SHP77 (cell line): ENCODE measurements at regions not wholly inside any gene's neighbourhood (a gene's known extent, or its start where the extent isn't known, plus 50 kb on each side); places are given as distances from the start of the nearest gene placed in this dataset.
"Not testable (repeated sequence)": the region's sequence is repeated elsewhere in the genome, so short reads cannot be mapped to it uniquely, and the experiment has no call there.

Experiments used
- DNase-seq, 2 experiments: peaks; one replicate each; lab custom pipeline; 2025; lab: John Stamatoyannopoulos, UW

DNA sequence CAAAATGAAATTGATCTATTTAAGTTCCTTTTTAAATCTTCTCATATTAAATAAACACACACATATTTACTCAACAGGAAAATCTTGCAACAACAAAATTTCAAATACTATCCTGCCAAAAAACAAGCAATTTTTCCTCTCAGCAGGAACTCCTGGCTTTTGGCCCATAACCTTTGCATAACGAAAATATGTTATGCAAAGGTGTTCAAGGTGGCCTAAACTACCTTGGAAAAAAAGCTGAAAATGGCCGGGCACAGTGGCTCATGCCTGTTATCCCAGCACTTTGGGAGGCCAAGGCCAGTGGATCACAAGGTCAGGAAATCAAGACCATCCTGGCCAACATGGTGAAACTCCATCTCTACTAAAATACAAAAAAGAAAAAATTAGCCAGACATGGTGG lies 424.3 kb upstream of the ZNF337 start:
- not testable (repeated sequence) for DNase-seq

DNA sequence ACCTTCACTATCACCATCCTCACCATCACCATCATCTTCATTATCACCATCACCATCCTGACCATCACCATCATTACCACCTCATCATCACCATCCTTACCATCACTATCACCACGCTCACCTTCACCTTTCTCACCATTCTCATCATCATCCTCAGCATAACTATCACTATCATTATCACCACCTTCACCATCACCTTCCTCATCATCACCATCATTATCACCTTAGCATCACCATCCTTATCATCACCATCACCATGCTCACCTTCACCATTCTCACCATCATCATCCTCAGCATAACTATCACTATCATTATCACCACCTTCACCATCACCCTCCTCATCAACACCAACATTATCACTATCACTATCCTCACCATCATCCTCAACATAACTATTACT lies 397.8 kb upstream of the ZNF337 start:
- not testable (repeated sequence) for DNase-seq

DNA sequence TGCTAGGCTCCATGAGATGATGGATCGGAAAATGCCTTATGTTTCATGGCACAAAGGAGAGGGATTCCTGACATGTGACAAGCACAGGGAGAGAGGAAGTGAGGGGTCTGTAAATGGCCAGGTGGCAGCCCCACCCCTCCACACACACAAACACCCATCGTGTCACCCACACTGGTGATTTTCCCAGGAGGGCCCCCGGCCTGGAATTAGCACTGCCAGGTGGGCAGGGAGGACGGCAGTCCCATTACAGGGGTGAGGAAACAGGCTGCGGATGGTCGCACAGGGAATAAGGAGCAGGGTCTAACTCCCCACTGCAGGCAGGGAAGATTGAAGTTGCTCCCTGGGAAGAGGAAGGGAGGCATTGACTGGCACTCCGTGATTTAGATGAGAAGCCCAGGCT lies 395.3 kb upstream of the ZNF337 start:
- not testable (repeated sequence) for DNase-seq

DNA sequence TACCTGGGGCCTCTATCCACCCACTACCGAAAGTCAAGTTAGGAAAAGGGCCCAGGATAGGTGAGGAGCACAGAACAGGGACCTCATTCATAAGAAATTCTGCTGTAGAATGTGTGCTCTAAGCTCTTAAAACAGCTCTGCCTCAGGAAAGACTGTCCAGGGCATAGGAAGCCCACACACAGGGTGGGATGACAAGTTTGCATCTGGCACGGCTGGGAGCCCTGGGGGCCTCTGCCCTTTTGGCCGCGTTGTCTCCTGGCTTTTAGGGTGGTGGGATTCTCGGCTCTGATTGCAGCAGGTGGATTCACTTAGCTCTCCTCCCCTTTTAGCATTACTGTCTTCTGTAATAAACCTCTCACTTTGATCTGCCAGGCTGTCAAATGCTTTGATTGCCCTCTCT lies 389.5 kb upstream of the ZNF337 start:
- DNase-seq, result not testable (repeated sequence)

DNA sequence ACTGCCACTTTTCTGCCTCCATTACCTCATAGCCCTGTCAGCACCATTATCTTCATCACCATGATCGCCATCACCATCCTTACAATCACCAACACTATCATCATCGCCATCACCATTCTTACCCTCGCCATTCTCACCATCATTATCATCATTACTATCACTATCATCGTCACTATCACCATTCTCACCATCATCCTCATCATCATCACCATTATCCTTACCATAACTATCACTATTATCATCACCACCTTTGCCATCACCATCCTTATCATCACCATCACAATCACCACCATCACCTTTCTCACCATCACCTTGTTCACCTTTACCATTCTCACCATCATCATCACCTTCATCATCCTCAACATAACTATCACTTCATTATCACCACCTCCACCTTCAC lies 377.3 kb upstream of the ZNF337 start:
- DNase-seq, result not testable (repeated sequence)

DNA sequence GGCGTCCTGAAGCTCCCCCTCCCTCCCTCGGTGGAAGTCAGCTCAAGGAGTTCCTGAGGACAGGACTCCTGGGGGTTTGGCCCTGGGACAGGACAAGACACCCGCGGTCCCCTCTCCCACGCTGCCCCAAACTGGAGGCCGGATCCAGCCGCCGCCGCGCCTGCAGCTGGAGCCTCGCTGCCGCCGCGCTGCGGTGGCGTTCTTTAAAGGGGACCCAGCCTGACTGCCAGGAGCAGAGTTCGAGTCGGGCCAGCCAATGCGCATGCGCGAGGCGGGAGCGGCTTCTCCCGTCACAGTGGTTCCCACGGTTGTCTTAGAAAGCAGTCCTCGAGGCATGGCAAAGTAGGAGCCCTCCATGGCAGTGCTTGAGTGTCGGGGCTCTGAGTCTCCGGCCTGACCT lies 362.7 kb upstream of the ZNF337 start:
- DNase-seq, result not testable (repeated sequence)

DNA sequence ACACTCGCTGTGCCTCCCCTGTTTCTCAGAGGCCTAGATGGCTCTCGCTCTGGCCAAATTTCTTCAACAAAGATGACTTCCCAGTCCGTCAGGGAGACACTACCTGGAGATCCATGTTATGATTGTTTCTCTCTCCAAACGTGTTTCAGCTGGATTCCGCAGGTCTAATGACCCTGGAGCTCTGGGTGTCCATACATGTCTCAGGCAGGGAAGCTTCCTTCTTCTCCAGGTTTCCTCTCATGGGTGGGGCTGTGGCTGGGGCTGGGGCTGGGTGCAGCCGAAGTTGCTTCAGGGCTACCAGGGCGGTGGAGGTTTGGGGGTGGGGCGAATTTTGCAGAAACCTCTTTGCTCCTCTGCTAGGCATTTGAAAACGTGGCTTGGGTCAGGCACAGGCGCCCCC lies 361.8 kb upstream of the ZNF337 start:
- DNase-seq, result not testable (repeated sequence)

DNA sequence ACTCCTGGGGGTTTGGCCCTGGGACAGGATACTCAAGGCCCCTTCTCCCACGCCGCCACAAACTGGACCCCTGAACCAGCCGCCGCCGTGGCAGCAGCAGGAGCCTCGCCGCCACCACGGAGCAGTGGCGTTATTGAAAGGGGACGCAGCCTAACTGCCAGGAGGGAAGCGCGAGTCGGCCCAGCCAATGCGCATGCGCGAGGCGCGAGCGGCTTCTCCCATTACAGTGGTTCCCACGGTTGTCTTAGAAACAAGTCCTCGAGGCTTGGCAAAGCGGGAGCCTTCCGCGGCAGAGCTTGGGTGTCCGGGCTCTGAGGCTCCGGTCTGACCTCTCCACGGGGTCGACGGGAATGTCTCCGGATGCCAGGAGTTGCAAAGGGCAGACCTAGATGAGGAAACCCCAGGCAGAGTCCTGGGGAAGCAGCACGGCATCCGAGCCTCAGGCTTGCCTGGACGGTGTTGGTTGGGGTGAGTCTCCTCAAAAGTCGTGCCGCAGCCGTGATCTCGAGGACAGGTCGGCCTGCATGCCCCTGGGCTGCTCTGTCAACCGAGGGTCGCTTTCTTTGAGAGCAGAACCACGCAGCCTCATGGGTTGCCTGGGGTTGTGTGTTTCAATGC lies 360.6 kb upstream of the ZNF337 start:
- not testable (repeated sequence) for DNase-seq

DNA sequence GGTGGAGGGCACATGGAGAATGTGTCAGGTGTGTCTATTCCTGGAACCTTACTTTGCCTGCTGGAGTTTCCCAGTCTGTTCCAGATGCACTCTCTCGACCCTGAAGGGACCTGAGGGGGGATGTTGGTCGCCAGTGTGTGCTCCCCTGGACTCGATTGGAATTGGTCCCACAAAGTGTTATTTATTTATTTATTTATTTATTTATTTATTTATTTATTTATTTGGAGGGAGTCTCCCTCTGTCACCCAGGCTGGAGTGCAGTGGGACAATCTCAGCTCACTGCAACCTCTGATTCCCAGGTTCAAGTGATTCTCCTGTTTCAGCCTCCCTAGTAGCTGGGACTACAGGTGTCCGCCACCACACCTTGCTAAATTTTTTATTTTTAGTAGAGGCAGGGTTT lies 329.1 kb upstream of the ZNF337 start:
- DNase-seq, result not testable (repeated sequence)

DNA sequence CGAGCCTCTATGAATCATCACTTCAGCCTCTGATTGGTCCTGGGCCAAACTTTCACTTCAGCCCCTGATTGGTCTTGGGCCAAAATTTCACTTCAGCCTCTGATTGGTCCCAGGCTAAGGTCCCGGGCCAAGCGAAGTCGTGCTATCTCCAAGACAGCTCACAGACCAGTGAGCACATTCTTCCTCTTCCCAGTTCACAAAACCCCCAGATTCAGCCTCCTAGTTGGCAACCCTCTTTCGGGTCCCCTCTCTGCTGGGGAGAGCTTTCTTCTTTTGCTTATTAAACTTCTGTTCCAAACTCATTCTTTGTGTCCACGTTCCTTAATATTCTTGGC lies 314.3 kb upstream of the ZNF337 start:
- DNase-seq, result not testable (repeated sequence)

DNA sequence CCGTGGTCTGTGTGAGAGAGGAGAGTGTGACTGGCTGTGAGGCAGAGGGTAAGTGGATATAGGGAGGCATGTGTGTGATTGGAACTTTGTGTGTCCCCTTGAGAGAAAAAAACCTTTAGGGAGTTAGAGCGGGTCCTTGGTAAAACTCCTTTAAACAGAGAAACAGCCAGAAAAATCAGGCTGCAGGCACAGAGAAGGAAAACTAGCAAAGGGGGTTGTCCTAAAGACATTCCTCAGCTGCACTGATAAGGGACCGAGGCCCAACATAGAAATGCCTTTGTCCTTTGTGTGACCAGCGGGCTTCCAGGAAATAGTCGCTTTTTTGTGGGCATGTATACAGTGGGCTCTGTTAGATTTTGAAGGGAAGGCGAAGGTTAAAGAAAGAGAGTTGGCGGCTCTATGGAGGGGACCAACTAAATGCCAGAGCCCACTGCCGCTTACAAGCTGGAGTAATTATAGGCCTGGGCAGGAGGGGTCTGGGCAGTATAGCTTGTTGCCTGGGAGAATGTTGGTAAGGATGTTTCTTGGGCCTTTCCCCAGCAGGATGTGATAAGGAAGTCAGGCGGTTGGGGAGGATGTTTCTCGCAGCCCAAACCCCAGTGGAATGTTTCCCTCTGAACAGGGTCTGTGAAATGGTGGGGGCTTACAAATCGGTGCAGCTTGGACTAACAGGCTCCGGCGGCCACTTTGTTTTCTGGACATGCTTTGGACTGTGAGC lies 313.7 kb upstream of the ZNF337 start:
- not testable (repeated sequence) for DNase-seq

DNA sequence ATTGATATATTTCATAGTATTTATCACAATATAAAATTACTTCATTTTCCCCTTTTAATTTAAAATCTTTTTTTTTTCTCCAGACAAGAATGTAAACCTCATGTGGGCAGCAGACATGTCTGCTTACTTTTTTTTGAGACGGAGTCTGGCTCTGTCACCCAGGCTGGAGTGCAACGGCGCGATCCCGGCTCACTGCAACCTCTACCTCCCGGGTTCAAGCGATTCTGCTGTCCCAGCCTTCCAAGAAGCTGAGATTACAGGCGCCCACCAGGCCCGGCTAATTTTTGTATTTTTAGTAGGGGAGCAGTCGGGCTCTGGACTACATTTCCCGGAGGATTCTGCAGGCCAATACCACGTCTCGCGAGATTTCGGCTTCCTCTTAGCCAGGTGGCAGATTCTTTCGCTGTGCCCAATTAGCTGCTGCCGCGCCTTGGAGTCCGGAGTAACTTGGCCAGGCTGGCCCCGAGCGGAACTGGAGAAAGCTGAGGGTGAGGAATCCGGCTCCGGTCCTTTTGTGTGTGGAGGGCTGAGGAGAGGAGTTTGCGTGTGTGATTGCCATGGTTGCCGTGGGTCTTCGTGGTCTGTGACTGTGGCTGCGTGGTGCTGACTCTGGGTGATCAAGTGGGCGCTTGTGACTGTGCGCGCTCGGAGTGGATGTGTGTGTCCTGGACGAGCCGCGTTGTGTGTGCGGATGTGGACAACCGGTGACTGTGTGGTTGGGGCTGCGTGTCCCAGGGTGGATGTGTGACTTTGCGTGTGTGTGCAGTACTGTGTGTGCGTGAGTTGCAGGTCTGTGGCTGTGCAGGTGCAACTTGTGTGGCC lies 313.0 kb upstream of the ZNF337 start:
- not testable (repeated sequence) for DNase-seq

DNA sequence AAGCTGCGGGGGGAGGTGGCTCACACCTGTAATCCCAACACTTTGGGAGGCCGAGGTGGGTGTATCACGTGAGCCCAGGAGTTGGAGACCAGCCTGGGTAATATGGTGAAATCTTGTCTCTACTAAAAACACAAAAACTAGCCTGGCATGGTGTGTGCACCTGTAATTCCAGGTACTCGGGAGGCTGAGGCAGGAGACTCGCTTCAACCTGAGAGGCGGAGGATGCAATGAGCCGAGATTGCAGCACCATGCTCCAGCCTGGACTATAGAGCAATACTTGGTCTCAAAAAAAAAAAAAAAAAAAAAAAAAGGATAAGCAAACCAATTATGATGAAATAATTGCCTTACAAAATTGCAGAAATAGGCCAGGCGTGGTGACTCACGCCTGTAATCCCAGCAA lies 311.4 kb upstream of the ZNF337 start:
- DNase-seq, result not testable (repeated sequence)

DNA sequence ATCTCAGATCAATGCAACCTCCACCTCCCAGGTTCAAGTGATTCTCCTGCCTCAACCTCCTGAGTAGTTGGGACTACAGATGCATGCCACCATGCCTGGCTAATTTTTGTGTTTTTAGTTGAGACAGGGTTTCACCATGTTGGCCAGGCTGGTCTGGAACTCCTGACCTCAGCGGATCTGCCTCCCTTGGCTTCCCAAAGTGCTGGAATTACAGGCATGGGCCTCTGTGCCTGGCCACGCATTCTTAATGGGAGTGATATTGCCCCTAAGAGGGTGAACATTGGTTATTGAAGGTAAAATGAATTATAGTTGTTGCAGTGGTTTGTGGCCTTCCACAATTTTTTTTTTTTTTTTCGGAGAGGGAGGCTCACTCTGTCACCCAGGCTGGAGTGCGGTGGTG lies 309.5 kb upstream of the ZNF337 start:
- DNase-seq, result not testable (repeated sequence)

DNA sequence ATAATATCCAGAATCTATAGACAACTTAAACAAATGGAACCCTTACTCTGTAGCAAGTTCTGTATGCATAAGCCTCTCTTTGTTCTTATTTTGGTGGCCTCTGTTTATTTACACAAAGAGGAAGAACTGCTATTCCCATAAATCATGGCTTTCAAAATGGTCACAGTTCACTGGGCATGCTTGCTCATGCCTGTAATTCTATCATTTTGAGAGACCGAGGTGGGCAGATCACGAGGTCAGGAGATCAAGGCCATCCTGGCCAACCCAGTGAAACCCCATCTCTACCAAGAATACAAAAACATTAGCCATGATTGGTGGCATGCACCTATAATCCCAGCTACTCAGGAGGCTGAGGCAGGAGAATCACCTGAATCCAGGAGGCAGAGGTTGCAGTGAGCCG lies 307.3 kb upstream of the ZNF337 start:
- DNase-seq, result not testable (repeated sequence)

DNA sequence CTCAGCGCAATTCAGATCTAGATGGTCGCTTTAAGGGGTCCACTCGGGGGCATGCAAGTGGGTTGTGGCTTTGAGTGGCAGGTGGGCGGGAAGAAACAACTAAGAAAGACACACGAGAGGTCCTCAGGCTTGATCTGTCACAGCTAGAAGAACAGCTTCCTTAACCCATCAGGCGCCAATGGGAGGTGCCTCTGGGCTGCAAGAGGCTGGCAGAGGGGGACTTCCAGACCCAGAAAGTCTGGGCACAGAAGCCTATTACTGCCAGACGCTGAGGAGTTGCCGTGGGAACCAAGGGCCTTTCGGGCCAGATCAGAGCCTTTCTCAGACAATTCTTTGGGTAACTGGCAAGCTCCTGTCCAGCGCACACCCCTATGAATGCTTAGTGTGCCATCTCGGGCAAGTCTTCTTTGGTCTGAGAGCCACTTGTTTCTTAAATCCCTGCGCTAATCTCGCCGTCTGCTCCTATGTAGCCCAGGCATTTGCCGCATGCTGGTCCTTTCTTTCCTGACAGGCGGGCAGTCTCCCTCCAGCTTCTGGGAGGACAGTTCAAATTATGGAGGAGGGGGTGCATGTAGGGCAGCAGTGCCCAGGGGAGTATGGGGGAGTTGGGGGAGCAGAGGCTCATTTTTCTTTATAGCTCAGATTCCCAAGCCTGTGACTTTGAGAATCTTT lies 300.9 kb upstream of the ZNF337 start:
- DNase-seq, result not testable (repeated sequence)

DNA sequence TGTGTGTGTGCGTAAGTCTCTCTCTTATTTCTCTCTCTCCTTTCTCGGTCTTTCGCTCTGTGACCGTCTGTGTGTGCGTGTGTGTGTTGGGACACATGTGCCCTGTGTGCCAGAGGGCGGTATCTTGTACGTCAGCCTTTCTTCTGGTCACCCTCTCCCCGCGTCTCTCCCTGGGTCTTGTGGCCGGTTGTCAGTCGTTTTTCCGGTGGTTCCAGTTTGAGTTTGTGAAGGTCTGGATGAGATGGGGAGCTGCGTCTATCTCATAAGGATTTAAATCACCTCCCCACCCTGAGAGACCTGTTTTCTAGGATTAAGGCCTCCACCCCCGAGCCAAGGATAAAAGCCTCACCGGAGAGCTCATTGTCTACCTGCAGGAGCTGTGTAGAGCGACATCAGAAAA lies 295.5 kb upstream of the ZNF337 start:
- DNase-seq, result no peak

DNA sequence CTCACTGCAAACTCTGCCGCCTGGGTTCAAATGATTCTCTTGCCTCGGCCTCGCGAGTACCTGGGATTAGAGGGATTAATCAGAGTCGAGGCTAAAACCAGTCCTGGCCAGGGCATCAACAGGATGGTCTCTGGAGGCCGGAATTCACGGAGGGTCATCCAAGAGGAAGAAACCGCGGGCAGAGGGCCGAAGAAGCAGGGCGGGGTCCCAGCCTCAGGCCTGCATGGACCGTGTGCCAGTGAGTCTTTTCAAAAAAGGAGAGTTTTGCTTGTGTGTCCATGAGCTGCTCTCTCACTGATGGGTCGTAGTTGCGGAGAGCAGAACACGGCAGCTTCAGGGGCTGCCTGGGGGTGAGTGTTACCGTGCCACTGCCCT lies 295.1 kb upstream of the ZNF337 start:
- no peak for DNase-seq

DNA sequence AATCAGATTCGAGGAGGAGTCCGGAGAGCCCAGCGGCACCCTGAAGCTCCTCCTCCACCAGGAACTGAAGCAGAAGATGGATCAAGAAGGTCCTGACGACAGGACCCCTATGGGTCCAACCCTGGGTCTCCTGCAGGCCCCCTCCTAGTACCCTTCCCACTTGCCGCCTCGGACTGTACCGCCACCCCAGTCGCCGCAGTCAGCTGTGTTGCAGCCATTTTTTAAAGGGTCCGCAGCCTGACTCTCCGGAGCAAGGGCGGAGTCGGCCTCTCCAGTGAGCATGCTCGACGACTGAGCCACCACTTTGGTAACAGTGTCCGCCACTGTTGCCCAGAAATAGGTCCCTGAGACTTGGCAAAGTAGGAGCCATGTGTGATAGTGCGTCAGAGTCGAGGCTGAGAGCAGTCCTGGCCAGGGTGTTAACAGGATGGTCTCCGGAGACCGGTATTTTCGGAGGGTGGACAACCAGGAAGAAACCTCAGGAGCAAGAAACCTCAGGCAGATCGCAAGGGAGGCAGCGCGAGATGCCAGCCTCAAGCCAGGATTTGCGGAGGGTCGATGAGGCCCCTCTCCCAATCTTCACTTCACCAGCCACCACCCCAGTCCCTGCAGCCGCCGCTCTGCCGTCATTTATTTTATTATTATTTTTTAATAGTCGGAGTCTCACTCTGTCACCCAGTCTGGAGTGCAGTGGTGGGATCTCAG lies 294.6 kb upstream of the ZNF337 start:
- DNase-seq, result no peak

DNA sequence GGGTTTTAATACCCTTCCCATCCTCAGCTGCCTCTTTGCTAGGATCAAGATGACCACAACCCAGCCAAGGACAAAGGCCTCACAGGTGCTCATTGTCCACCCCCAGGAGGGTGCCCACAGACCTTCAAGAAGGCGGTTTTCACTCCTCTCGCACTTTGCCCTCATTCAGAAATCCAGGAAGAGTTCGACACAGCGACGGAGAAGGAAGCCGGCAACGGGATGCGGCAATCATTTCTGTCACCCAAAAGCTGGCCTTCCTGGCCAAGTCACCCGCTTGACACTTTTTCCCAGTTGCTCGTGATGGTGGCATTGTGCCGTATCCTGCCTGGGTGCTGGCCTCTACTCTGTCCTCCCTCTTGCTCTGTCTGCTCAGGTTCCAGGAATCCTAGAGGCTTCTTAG lies 293.0 kb upstream of the ZNF337 start:
- not testable (repeated sequence) for DNase-seq

DNA sequence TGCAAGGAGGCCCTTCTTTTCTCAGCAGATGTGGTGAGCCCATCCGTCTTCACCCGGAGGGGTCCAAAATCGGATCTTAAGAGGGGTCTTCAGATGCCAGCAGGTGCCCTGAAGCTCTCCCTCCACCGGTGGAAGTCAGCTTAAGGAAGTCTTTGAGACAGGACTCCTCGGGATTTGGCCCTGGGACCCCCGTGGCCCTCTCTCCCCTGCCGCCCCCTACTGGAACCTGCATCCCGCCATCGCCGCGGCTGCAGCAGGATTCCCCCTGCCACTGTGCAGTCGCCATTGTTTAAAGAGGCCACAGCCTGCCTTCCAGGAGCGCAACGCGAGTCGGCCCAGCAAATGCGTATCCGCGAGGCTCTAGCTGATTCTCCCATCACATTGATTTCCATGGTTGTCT lies 292.5 kb upstream of the ZNF337 start:
- DNase-seq, result no peak
